ENCODE measurements at regions not wholly inside any gene's neighbourhood (a gene's known extent, or its start where the extent isn't known, plus 50 kb on each side); places are given as distances from the start of the nearest gene placed in this dataset.

GRCh38 chr9:17846948-17847655 is 268.2 kb downstream of the SH3GL2 start:
- H3K9me3 Mint-ChIP-seq (ENCODE audit: unreplicated experiment) = peaks cover 7% of the 10 kb centered on the region
- H3K36me3 Mint-ChIP-seq (ENCODE audit: low read depth, unreplicated experiment) = peaks cover 3% of the 10 kb centered on the region

GRCh38 chr9:17847908-17848307 is 269.0 kb downstream of the SH3GL2 start:
- Mint-ChIP-seq H3K4me3 (ENCODE audit: unreplicated experiment) (no peak overlapping the region), H3K27me3 (ENCODE audit: unreplicated experiment) (no peaks in the 10 kb centered on the region), H3K9me3 (ENCODE audit: unreplicated experiment) (peaks cover 7% of the 10 kb centered on the region), H3K4me1 (ENCODE audit: unreplicated experiment) (no peaks in the 10 kb centered on the region), H3K36me3 (ENCODE audit: low read depth, unreplicated experiment) (peaks cover 3% of the 10 kb centered on the region), H3K27ac (ENCODE audit: unreplicated experiment) (no peak overlapping the region)
- no peak for TF ChIP-seq CTCF (IDR thresholded peaks at IDR 0.05; ENCODE audit: unreplicated experiment)
- DNase-seq (ENCODE audit: low spot score) = no peak

More at GRCh38 chr9:17846948-17847655, 268.2 kb downstream of the SH3GL2 start:
- Mint-ChIP-seq H3K4me3 (ENCODE audit: unreplicated experiment) (no peak overlapping the region), H3K27me3 (ENCODE audit: unreplicated experiment) (no peaks in the 10 kb centered on the region), H3K27ac (ENCODE audit: unreplicated experiment) (no peak overlapping the region), H3K4me1 (ENCODE audit: unreplicated experiment) (no peaks in the 10 kb centered on the region)
- no peak for TF ChIP-seq CTCF (IDR thresholded peaks at IDR 0.05; ENCODE audit: unreplicated experiment)
- DNase-seq (ENCODE audit: low spot score) = no peak

GRCh38 chr9:17852108-17852507 is 273.2 kb downstream of the SH3GL2 start:
- TF ChIP-seq CTCF (IDR thresholded peaks at IDR 0.05; ENCODE audit: unreplicated experiment) = no peak
- Mint-ChIP-seq H3K36me3 (ENCODE audit: low read depth, unreplicated experiment) (no peaks in the 10 kb centered on the region), H3K9me3 (ENCODE audit: unreplicated experiment) (no peaks in the 10 kb centered on the region), H3K4me1 (ENCODE audit: unreplicated experiment) (no peaks in the 10 kb centered on the region), H3K4me3 (ENCODE audit: unreplicated experiment) (no peak overlapping the region), H3K27me3 (ENCODE audit: unreplicated experiment) (no peaks in the 10 kb centered on the region), H3K27ac (ENCODE audit: unreplicated experiment) (no peak overlapping the region)
- no peak for DNase-seq (ENCODE audit: low spot score)

GRCh38 chr9:17854487-17854886 is 275.6 kb downstream of the SH3GL2 start:
- Mint-ChIP-seq H3K4me1 (ENCODE audit: unreplicated experiment) (no peaks in the 10 kb centered on the region), H3K27ac (ENCODE audit: unreplicated experiment) (no peak overlapping the region), H3K4me3 (ENCODE audit: unreplicated experiment) (no peak overlapping the region), H3K27me3 (ENCODE audit: unreplicated experiment) (no peaks in the 10 kb centered on the region), H3K9me3 (ENCODE audit: unreplicated experiment) (no peaks in the 10 kb centered on the region), H3K36me3 (ENCODE audit: low read depth, unreplicated experiment) (no peaks in the 10 kb centered on the region)
- TF ChIP-seq CTCF (IDR thresholded peaks at IDR 0.05; ENCODE audit: unreplicated experiment) = no peak
- no peak for DNase-seq (ENCODE audit: low spot score)

GRCh38 chr9:17856995-17857394 is 278.1 kb downstream of the SH3GL2 start:
- H3K27ac Mint-ChIP-seq (ENCODE audit: unreplicated experiment) = no peak overlapping the region
- DNase-seq (ENCODE audit: low spot score) = no peak
- H3K4me1 Mint-ChIP-seq (ENCODE audit: unreplicated experiment) = no peaks in the 10 kb centered on the region
- TF ChIP-seq CTCF (IDR thresholded peaks at IDR 0.05; ENCODE audit: unreplicated experiment) = no peak
- H3K36me3 Mint-ChIP-seq (ENCODE audit: low read depth, unreplicated experiment) = no peaks in the 10 kb centered on the region
- H3K9me3 Mint-ChIP-seq (ENCODE audit: unreplicated experiment) = no peaks in the 10 kb centered on the region
- no peaks in the 10 kb centered on the region for H3K27me3 Mint-ChIP-seq (ENCODE audit: unreplicated experiment)
- H3K4me3 Mint-ChIP-seq (ENCODE audit: unreplicated experiment) = no peak overlapping the region

All from endothelial cell (in vitro differentiated cells).